GM12891 (cell line): ENCODE measurements at regions not wholly inside any gene's neighbourhood (a gene's known extent, or its start where the extent isn't known, plus 50 kb on each side); places are given as distances from the start of the nearest gene placed in this dataset.

Experiments used
- PAX5 ChIP-seq: IDR thresholded peaks from 2 replicates; pipeline ENCODE4 v1.6.1; 2011; ENCODE audit warnings: low read length, moderate library complexity, mild to moderate bottlenecking; ENCODE audit not compliant: insufficient read depth, severe bottlenecking
- POLR2A ChIP-seq: IDR thresholded peaks from 2 replicates; pipeline ENCODE4 v1.6.1; 2011; ENCODE audit warnings: low read depth, low read length, control low read depth
- POLR2AphosphoS5 ChIP-seq: IDR thresholded peaks from 2 replicates; pipeline ENCODE4 v1.6.1; 2011; ENCODE audit warnings: low read depth, low read length, control low read depth
- POU2F2 ChIP-seq: IDR thresholded peaks from 2 replicates; pipeline ENCODE4 v1.6.1; 2011; ENCODE audit warnings: low read depth, mild to moderate bottlenecking, control low read depth, low read length, moderate library complexity
- SPI1 ChIP-seq: IDR thresholded peaks from 2 replicates; pipeline ENCODE4 v1.6.1; 2011; ENCODE audit warnings: low read depth, low read length, control low read depth
- TAF1 ChIP-seq: IDR thresholded peaks from 2 replicates; pipeline ENCODE4 v1.6.1; 2011; ENCODE audit warnings: low read depth, low read length, control low read depth

- TF ChIP-seq POLR2A (no peak), TAF1 (no peak), POLR2AphosphoS5 (no peak), SPI1 (no peak), POU2F2 (no peak), PAX5 (no peak)
Observed at GRCh38 chr12:112716099-112717093, 75.2 kb upstream of the RPH3A start.
